ENCODE measurements at regions not wholly inside any gene's neighbourhood (a gene's known extent, or its start where the extent isn't known, plus 50 kb on each side); places are given as distances from the start of the nearest gene placed in this dataset.

GRCh38 chr7:67496589-67496988 lies 500.0 kb downstream of the TYW1 start:
- TF ChIP-seq, protein P1, sequence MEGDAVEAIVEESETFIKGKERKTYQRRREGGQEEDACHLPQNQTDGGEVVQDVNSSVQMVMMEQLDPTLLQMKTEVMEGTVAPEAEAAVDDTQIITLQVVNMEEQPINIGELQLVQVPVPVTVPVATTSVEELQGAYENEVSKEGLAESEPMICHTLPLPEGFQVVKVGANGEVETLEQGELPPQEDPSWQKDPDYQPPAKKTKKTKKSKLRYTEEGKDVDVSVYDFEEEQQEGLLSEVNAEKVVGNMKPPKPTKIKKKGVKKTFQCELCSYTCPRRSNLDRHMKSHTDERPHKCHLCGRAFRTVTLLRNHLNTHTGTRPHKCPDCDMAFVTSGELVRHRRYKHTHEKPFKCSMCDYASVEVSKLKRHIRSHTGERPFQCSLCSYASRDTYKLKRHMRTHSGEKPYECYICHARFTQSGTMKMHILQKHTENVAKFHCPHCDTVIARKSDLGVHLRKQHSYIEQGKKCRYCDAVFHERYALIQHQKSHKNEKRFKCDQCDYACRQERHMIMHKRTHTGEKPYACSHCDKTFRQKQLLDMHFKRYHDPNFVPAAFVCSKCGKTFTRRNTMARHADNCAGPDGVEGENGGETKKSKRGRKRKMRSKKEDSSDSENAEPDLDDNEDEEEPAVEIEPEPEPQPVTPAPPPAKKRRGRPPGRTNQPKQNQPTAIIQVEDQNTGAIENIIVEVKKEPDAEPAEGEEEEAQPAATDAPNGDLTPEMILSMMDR (IDR thresholded peaks at IDR 0.05), result no peak
- no peak for TF ChIP-seq POLR2AphosphoS5 (IDR thresholded peaks at IDR 0.05)
